Gastroesophageal sphincter (tissue), 4 donors: ENCODE measurements at regions not wholly inside any gene's neighbourhood (a gene's known extent, or its start where the extent isn't known, plus 50 kb on each side); places are given as distances from the start of the nearest gene placed in this dataset.

Source experiments
- ATAC-seq: fragments of 150-250 bp; one replicate; pipeline ENCODE4 v1.9.1; 2016; ENCODE audit warnings: mild to moderate bottlenecking, moderate library complexity
- H3K27ac ChIP-seq, 4 donors: fragments of 200-600 bp; sonication (generic) in 3 of 4; 1 replicate in 3 of 4; 2 replicates in 1 of 4; pipeline ENCODE4 v1.5.1; 2016 to 2019
- H3K27me3 ChIP-seq: fragments of 200-600 bp; sonication (generic); one replicate; pipeline ENCODE4 v1.5.1; 2019
- H3K36me3 ChIP-seq, 2 donors: fragments of 200-600 bp; sonication (generic); one replicate each; pipeline ENCODE4 v1.5.1; 2019; ENCODE audit warnings: control low read depth in 1 of 2
- H3K4me1 ChIP-seq, 3 donors: fragments of 200-600 bp; sonication (generic); 1 replicate in 2 of 3; 2 replicates in 1 of 3; pipeline ENCODE4 v1.5.1; 2016 to 2019; ENCODE audit warnings: control low read depth in 2 of 3
- H3K4me3 ChIP-seq, 2 donors: fragments of 200-600 bp; sonication (generic); one replicate each; pipeline ENCODE4 v1.5.1; 2019; ENCODE audit warnings: mild to moderate bottlenecking in 1 of 2, moderate library complexity in 1 of 2
- H3K9me3 ChIP-seq, 3 donors: fragments of 200-600 bp; sonication (generic); one replicate each; pipeline ENCODE4 v1.5.1; 2017 to 2019; ENCODE audit warnings: control low read depth in 2 of 3
- EP300 ChIP-seq: sonication (generic); formaldehyde crosslinking; IDR thresholded peaks from one replicate; pipeline ENCODE4 v1.6.1; 2017; ENCODE audit warnings: antibody characterized with exemption, mild to moderate bottlenecking
- POLR2A ChIP-seq, 2 donors: fragments of 450-650 bp; IDR thresholded peaks; one replicate each; pipeline ENCODE4 v1.6.1; 2017; ENCODE audit warnings: antibody characterized with exemption in 2 of 2, mild to moderate bottlenecking in 2 of 2, moderate library complexity in 1 of 2
- POLR2AphosphoS5 ChIP-seq: sonication (generic); formaldehyde crosslinking; IDR thresholded peaks from one replicate; pipeline ENCODE4 v1.6.1; 2017; ENCODE audit warnings: antibody characterized with exemption
- WGBS, 2 donors: methylation state at CpG; one replicate each; pipeline ENCODE4 v1.1.5; 2018; ENCODE audit warnings: low coverage in 1 of 2; 5-methylcytosine and 5-hydroxymethylcytosine counted together
- TF ChIP-seq, protein P1 (sequence below), 4 experiments: fragments of 200-600 bp in 2 of 4; fragments of 450-650 bp in 2 of 4; sonication (generic) in 1 of 4; IDR thresholded peaks; one replicate each; pipeline ENCODE4 v1.5.1; 2017 to 2019; ENCODE audit warnings: antibody characterized with exemption in 4 of 4, mild to moderate bottlenecking in 2 of 4, moderate library complexity in 2 of 4

DNA sequence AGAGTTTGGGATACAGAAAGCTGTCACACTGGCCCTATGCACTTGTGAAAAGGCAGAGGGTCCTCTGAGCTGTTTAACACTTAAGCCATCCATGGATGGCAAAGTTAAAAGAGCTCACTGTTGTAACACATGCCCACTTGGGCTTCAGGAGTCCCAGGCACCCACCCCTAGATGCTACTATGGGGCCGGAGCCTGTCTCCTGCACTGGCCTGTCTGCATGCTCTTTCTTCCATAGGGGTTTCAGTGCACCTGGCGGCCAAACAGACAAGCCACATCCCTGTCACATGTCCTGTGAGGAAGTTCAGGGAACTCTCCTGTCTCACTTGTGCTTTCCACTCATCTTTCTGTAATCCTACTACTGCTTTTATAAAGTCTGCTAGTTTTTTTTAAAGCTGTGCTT is 2586.0 kb downstream of the PCDH7 start:
- no peak overlapping the region for H3K27ac ChIP-seq
- no peak for ATAC-seq
- no peaks in the 10 kb centered on the region for H3K27me3 ChIP-seq
- no peaks in the 10 kb centered on the region for H3K4me1 ChIP-seq
- H3K36me3 ChIP-seq: no peaks in the 10 kb centered on the region
- WGBS, 2 donors: 75 to 83% methylated on average over 2 of the region's 2 CpGs
- TF ChIP-seq POLR2A (IDR thresholded peaks at IDR 0.05): no peak
- TF ChIP-seq, protein P1, sequence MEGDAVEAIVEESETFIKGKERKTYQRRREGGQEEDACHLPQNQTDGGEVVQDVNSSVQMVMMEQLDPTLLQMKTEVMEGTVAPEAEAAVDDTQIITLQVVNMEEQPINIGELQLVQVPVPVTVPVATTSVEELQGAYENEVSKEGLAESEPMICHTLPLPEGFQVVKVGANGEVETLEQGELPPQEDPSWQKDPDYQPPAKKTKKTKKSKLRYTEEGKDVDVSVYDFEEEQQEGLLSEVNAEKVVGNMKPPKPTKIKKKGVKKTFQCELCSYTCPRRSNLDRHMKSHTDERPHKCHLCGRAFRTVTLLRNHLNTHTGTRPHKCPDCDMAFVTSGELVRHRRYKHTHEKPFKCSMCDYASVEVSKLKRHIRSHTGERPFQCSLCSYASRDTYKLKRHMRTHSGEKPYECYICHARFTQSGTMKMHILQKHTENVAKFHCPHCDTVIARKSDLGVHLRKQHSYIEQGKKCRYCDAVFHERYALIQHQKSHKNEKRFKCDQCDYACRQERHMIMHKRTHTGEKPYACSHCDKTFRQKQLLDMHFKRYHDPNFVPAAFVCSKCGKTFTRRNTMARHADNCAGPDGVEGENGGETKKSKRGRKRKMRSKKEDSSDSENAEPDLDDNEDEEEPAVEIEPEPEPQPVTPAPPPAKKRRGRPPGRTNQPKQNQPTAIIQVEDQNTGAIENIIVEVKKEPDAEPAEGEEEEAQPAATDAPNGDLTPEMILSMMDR (IDR thresholded peaks at IDR 0.05): no peak
- no peak for TF ChIP-seq POLR2AphosphoS5
- no peak for TF ChIP-seq EP300
- H3K4me3 ChIP-seq: no peak overlapping the region
- H3K9me3 ChIP-seq: peaks cover 0 to 3% (median 0%) of the 10 kb centered on the region in 3 donors

DNA sequence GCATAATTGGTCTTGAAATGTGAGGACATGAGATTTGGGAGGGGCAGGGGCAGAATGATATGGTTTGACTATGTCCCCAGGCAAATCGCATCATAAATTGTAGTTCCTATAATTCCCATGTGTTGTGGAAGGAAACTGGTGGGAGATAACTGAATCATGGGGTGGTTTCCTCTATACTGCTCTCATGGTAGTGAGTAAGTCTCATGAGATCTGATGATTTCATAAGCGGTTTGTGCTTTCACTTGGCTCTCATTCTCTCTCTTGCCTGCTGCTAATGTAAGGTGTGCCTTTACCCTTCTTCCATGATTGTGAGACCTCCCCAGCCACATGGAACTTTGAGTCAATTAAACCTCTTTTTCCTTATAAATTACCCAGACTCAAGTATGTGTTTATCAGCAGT is 2595.9 kb downstream of the PCDH7 start:
- Histone ChIP-seq H3K4me3 (no peak overlapping the region), H3K27ac (no peak overlapping the region), H3K27me3 (no peaks in the 10 kb centered on the region), H3K36me3 (no peaks in the 10 kb centered on the region), H3K4me1 (no peaks in the 10 kb centered on the region), H3K9me3 (peaks cover 0 to 7% (median 0%) of the 10 kb centered on the region in 3 donors)
- TF ChIP-seq POLR2AphosphoS5: no peak
- no peak for TF ChIP-seq POLR2A (IDR thresholded peaks at IDR 0.05)
- TF ChIP-seq, protein P1 (IDR thresholded peaks at IDR 0.05): no peak
- no peak for TF ChIP-seq EP300
- ATAC-seq: no peak
- 91 to 96% methylated on average over 2 of the region's 2 CpGs for WGBS, 2 donors

DNA sequence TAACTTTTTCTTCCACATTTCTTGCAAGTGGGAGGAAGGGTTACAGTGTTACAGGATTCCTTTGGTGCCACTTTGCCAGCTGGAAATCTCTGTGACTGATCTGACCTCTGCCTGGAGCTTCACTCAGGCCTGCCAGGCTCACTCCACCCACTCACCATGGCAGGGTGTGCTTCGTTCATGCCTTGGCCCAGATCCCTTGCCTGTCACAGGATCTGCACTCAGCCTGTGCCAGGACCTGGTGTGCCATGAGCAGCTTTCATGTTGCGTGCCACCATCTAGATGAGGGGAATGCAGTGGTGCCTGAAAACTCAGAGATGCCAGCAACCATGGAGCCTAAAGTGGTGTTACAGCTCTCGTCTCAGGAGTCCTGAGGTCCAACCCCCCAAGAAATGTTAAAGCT is 2596.4 kb downstream of the PCDH7 start:
- Histone ChIP-seq H3K36me3 (no peaks in the 10 kb centered on the region), H3K4me3 (no peak overlapping the region), H3K27ac (no peak overlapping the region), H3K9me3 (peaks cover 0 to 7% (median 0%) of the 10 kb centered on the region in 3 donors), H3K4me1 (no peaks in the 10 kb centered on the region), H3K27me3 (no peaks in the 10 kb centered on the region)
- no peak for TF ChIP-seq EP300
- TF ChIP-seq POLR2AphosphoS5: no peak
- TF ChIP-seq POLR2A (IDR thresholded peaks at IDR 0.05): no peak
- TF ChIP-seq, protein P1 (IDR thresholded peaks at IDR 0.05): no peak
- 90% methylated on average over 2 of the region's 3 CpGs; no CpG with 5 or more reads in 1 of the 2 donors for WGBS, 2 donors
- no peak for ATAC-seq

DNA sequence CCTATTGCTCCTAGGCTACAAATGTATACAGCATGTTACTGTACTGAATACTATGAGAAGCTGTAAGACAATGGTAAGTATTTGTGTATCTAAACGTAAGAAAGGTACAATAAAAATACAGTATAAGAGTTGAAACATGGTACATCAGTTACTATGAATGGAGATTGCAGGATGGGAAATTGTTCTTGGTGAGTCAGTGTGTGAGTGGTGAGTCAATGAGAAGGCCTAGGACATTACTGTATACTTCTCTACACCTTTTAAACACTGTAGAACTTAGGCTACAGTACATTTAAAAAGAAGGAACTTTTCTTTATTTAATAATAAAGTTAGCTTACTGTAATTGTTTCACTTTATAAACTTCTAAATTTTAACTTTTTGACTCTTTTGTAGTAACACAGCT is 2603.2 kb downstream of the PCDH7 start:
- Histone ChIP-seq H3K27me3 (no peaks in the 10 kb centered on the region), H3K9me3 (no peaks in the 10 kb centered on the region), H3K4me1 (no peaks in the 10 kb centered on the region), H3K4me3 (no peak overlapping the region), H3K36me3 (no peaks in the 10 kb centered on the region), H3K27ac (no peak overlapping the region)
- 71 to 78% methylated on average over 1 of the region's 1 CpG for WGBS, 2 donors
- TF ChIP-seq, protein P1 (IDR thresholded peaks at IDR 0.05): no peak
- TF ChIP-seq POLR2AphosphoS5 (no peak), POLR2A (IDR thresholded peaks at IDR 0.05) (no peak), EP300 (no peak)
- no peak for ATAC-seq

DNA sequence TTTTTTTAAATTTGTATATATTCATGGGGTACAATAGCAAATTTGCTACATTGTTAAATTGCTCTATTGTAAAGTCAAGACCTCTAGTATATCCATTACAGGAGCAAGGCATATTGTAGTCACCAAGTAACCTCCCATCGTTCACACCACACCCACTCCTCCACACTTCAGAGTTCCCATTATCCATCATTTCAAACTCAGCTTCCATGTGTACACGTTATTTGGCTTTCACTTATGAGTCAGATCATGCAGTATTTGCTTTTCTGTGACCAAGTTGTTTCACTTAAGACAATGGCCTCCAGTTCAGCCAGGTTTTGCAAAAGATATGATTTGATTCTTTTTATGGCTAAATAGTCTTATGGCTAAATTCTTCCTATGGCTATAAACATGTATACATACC is 2614.2 kb downstream of the PCDH7 start:
- TF ChIP-seq POLR2AphosphoS5 (no peak), EP300 (no peak), POLR2A (IDR thresholded peaks at IDR 0.05) (no peak)
- TF ChIP-seq, protein P1 (IDR thresholded peaks at IDR 0.05): no peak
- WGBS, 2 donors: 45 to 49% methylated on average over 2 of the region's 2 CpGs
- no peak overlapping the region for H3K27ac ChIP-seq
- peaks cover 0 to 19% (median 0%) of the 10 kb centered on the region in 3 donors for H3K9me3 ChIP-seq
- no peaks in the 10 kb centered on the region for H3K4me1 ChIP-seq
- no peaks in the 10 kb centered on the region for H3K36me3 ChIP-seq
- H3K4me3 ChIP-seq: no peak overlapping the region
- ATAC-seq: no peak
- no peaks in the 10 kb centered on the region for H3K27me3 ChIP-seq
